ENCODE measurements at regions not wholly inside any gene's neighbourhood (a gene's known extent, or its start where the extent isn't known, plus 50 kb on each side); places are given as distances from the start of the nearest gene placed in this dataset.

DNA sequence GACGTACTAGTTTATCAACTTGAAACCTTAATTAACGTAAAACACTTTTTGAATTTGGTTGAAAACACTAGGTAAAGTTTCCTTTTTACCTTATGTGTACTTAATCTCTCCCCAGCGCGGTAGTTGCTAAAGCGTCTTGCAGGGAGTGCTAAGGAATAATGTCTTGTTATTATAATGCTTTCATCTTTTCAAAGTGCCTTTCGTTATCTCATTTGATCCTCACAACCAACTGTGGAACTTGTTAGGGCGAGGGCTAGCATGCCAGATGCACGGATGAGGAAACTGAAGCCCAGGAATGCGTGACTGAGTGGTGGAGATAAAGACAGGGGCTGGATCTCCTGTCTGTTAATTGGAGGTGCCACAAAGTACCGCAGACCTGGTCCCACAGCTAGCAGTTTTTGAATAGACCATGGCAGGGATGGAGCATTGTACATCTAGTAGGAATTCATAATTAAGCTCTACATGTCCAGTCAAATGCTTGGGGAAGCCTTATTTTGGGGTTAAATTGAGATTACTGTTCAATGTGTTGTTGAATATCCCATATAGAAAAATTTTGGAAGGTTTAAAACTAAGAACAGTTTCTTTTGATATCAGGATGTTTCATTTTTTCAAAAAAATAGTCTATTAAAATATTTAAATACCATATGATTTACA is 234.3 kb downstream of the SH2D4B start:
- TF ChIP-seq, protein P1, sequence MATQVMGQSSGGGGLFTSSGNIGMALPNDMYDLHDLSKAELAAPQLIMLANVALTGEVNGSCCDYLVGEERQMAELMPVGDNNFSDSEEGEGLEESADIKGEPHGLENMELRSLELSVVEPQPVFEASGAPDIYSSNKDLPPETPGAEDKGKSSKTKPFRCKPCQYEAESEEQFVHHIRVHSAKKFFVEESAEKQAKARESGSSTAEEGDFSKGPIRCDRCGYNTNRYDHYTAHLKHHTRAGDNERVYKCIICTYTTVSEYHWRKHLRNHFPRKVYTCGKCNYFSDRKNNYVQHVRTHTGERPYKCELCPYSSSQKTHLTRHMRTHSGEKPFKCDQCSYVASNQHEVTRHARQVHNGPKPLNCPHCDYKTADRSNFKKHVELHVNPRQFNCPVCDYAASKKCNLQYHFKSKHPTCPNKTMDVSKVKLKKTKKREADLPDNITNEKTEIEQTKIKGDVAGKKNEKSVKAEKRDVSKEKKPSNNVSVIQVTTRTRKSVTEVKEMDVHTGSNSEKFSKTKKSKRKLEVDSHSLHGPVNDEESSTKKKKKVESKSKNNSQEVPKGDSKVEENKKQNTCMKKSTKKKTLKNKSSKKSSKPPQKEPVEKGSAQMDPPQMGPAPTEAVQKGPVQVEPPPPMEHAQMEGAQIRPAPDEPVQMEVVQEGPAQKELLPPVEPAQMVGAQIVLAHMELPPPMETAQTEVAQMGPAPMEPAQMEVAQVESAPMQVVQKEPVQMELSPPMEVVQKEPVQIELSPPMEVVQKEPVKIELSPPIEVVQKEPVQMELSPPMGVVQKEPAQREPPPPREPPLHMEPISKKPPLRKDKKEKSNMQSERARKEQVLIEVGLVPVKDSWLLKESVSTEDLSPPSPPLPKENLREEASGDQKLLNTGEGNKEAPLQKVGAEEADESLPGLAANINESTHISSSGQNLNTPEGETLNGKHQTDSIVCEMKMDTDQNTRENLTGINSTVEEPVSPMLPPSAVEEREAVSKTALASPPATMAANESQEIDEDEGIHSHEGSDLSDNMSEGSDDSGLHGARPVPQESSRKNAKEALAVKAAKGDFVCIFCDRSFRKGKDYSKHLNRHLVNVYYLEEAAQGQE (IDR thresholded peaks at IDR 0.05; ENCODE audit: insufficient read depth in 1 of 2, low read depth in 2 of 2, low read length in 2 of 2) = no peak
- no peak for TF ChIP-seq POLR2AphosphoS5 (IDR thresholded peaks at IDR 0.05; ENCODE audit: low read depth, low read length)
- TF ChIP-seq TAF1 (IDR thresholded peaks at IDR 0.05; ENCODE audit: borderline replicate concordance, insufficient read depth, low read length) = no peak

Data from PFSK-1 (cell line).